GM12865 (cell line): ENCODE measurements at regions not wholly inside any gene's neighbourhood (a gene's known extent, or its start where the extent isn't known, plus 50 kb on each side); places are given as distances from the start of the nearest gene placed in this dataset.

Experiments used
- DNase-seq: peaks from one replicate; pipeline ENCODE4 v3.0.0; 2010; ENCODE audit warnings: low read depth
- H3K4me3 ChIP-seq: 2 replicates; pipeline ENCODE4 v1.5.1; 2011; ENCODE audit warnings: mild to moderate bottlenecking, low read depth, low read length, control low read depth
- TF ChIP-seq, protein P1 (sequence below): IDR thresholded peaks from 2 replicates; pipeline ENCODE4 v1.5.1; 2011; ENCODE audit warnings: low read length, control low read depth, low read depth, inconsistent platforms; ENCODE audit not compliant: insufficient read depth; ENCODE audit errors: missing control alignments

- peak; percentile 16 for DNase-seq
- TF ChIP-seq, protein P1, sequence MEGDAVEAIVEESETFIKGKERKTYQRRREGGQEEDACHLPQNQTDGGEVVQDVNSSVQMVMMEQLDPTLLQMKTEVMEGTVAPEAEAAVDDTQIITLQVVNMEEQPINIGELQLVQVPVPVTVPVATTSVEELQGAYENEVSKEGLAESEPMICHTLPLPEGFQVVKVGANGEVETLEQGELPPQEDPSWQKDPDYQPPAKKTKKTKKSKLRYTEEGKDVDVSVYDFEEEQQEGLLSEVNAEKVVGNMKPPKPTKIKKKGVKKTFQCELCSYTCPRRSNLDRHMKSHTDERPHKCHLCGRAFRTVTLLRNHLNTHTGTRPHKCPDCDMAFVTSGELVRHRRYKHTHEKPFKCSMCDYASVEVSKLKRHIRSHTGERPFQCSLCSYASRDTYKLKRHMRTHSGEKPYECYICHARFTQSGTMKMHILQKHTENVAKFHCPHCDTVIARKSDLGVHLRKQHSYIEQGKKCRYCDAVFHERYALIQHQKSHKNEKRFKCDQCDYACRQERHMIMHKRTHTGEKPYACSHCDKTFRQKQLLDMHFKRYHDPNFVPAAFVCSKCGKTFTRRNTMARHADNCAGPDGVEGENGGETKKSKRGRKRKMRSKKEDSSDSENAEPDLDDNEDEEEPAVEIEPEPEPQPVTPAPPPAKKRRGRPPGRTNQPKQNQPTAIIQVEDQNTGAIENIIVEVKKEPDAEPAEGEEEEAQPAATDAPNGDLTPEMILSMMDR, result no peak
- H3K4me3 ChIP-seq, result no peak overlapping the region
Measured at GRCh38 chr3:144167634-144168033, 196.0 kb downstream of the DIPK2A start.

DNA sequence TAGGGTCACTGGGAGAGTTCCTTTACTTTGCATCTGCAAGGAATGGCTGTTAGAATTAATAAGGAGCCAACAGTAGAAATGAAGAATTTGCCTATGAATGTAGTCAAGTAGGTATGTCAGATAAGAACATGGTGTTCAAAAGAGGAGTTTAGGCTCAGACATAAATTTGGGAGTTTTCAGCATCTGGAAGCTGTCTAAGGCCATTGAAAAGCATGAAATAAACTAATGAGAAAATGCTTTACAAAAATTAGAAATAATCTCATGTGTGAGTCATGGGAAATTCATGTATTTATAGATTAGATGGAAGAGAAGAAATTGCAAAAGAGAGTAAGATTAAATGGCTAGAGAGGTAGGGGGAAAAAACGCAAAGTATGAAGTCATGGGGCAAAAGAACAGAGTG is 201.9 kb downstream of the DIPK2A start:
- TF ChIP-seq, protein P1, result no peak
- H3K4me3 ChIP-seq, result no peak overlapping the region
- DNase-seq, result no peak

GRCh38 chr3:144175644-144176425 is 204.2 kb downstream of the DIPK2A start:
- DNase-seq, result no peak
- TF ChIP-seq, protein P1, result no peak
- no peak overlapping the region for H3K4me3 ChIP-seq

- TF ChIP-seq, protein P1, result no peak
- DNase-seq, result no peak
- no peak overlapping the region for H3K4me3 ChIP-seq
Measured at GRCh38 chr3:144177649-144178048, 206.0 kb downstream of the DIPK2A start.

DNA sequence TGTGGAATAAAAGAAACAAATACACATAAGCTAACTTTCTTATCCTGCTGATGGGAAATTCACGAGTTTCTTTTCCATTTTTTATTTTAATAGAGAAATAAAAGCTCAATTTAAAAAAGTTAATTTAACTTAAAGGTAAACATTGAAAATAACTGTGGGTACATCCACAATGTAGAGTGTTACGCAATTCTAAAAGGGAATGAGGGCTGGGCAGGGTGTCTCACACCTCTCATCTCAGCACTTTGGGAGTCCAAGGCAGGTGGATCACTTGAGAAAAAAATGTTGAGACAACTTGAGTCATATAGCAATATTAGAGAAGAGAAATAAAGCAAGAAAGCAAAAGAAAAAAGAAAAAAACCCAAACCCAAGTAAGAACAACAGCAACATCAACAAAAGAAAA is 207.0 kb downstream of the DIPK2A start:
- DNase-seq, result no peak
- H3K4me3 ChIP-seq, result no peak overlapping the region
- TF ChIP-seq, protein P1, result no peak

GRCh38 chr3:144181062-144181461 is 209.4 kb downstream of the DIPK2A start:
- H3K4me3 ChIP-seq, result no peak overlapping the region
- TF ChIP-seq, protein P1, result no peak
- no peak for DNase-seq

- TF ChIP-seq, protein P1, result no peak
- no peak overlapping the region for H3K4me3 ChIP-seq
- DNase-seq, result no peak
Measured at GRCh38 chr3:144182501-144182900, 210.9 kb downstream of the DIPK2A start.
